Vagina (tissue), 2 donors: ENCODE measurements at regions not wholly inside any gene's neighbourhood (a gene's known extent, or its start where the extent isn't known, plus 50 kb on each side); places are given as distances from the start of the nearest gene placed in this dataset.

Experiments used
- DNase-seq, 2 donors: peaks; one replicate each; pipeline ENCODE4 v3.0.0-alpha.2; 2017; ENCODE audit errors: extremely low spot score in 2 of 2
- H3K27ac ChIP-seq: fragments of 200-600 bp; sonication (generic); one replicate; pipeline ENCODE4 v1.5.1; 2019
- H3K27me3 ChIP-seq: fragments of 200-600 bp; sonication (generic); one replicate; pipeline ENCODE4 v1.5.1; 2019
- H3K36me3 ChIP-seq, 2 donors: fragments of 200-600 bp; sonication (generic); one replicate each; pipeline ENCODE4 v1.5.1; 2017 to 2019
- H3K4me1 ChIP-seq: fragments of 200-600 bp; sonication (generic); one replicate; pipeline ENCODE4 v1.5.1; 2019
- H3K4me3 ChIP-seq, 2 donors: fragments of 200-600 bp; sonication (generic); 1 replicate in 1 of 2; 2 replicates in 1 of 2; pipeline ENCODE4 v1.5.1; 2016 to 2019
- H3K9me3 ChIP-seq: fragments of 200-600 bp; sonication (generic); one replicate; pipeline ENCODE4 v1.5.1; 2019
- CTCF ChIP-seq, 3 experiments: fragments of 450-650 bp in 2 of 3; fragments of 200-600 bp in 1 of 3; sonication (generic) in 1 of 3; IDR thresholded peaks; one replicate each; pipeline ENCODE4 v1.5.1; 2017 to 2019; ENCODE audit warnings: antibody characterized with exemption in 3 of 3, mild to moderate bottlenecking in 2 of 3, moderate library complexity in 2 of 3
- POLR2A ChIP-seq, 2 donors: fragments of 450-650 bp; IDR thresholded peaks; one replicate each; pipeline ENCODE4 v1.6.1; 2017; ENCODE audit warnings: antibody characterized with exemption in 2 of 2, mild to moderate bottlenecking in 2 of 2, moderate library complexity in 2 of 2
- POLR2AphosphoS5 ChIP-seq, 2 donors: sonication (generic); formaldehyde crosslinking; IDR thresholded peaks; one replicate each; pipeline ENCODE4 v1.9.0; 2017; ENCODE audit warnings: antibody characterized with exemption in 2 of 2, mild to moderate bottlenecking in 2 of 2, low read depth in 1 of 2; ENCODE audit not compliant: insufficient read depth in 1 of 2
- intact Hi-C: fragments of 100-400 bp; cut with DNase I; formaldehyde crosslinking; loops from one replicate; pipeline ENCODE4 v1.15.1; 2023

- Histone ChIP-seq H3K4me3 (no peak overlapping the region), H3K27me3 (no peaks in the 10 kb centered on the region), H3K36me3 (no peaks in the 10 kb centered on the region), H3K4me1 (peaks cover 8% of the 10 kb centered on the region), H3K27ac (no peak overlapping the region), H3K9me3 (no peaks in the 10 kb centered on the region)
- TF ChIP-seq POLR2A (IDR thresholded peaks at IDR 0.05) = no peak
- intact Hi-C loops = no loop called here
- no peak for DNase-seq
Measured at GRCh38 chr5:68555907-68556681, 340.5 kb downstream of the PIK3R1 start.

- Histone ChIP-seq H3K36me3 (no peaks in the 10 kb centered on the region), H3K4me1 (peaks cover 8% of the 10 kb centered on the region), H3K27me3 (no peaks in the 10 kb centered on the region), H3K9me3 (no peaks in the 10 kb centered on the region), H3K4me3 (no peak overlapping the region), H3K27ac (no peak overlapping the region)
- intact Hi-C loops = no loop called here
- TF ChIP-seq POLR2AphosphoS5 (IDR thresholded peaks at IDR 0.05; ENCODE audit: insufficient read depth in 1 of 2, low read depth in 1 of 2) (no peak), POLR2A (IDR thresholded peaks at IDR 0.05) (no peak), CTCF (IDR thresholded peaks at IDR 0.05) (no peak)
- DNase-seq = no peak
Measured at GRCh38 chr5:68557162-68557936, 341.8 kb downstream of the PIK3R1 start.

GRCh38 chr5:68562308-68562707, 346.8 kb downstream of the PIK3R1 start:
- H3K4me1 ChIP-seq = no peaks in the 10 kb centered on the region
- no peak for DNase-seq
- H3K36me3 ChIP-seq = no peaks in the 10 kb centered on the region
- no peak for TF ChIP-seq POLR2A (IDR thresholded peaks at IDR 0.05)
- no peak for TF ChIP-seq POLR2AphosphoS5 (IDR thresholded peaks at IDR 0.05; ENCODE audit: insufficient read depth in 1 of 2, low read depth in 1 of 2)
- no peak for TF ChIP-seq CTCF (IDR thresholded peaks at IDR 0.05)
- H3K27ac ChIP-seq = no peak overlapping the region
- no peak overlapping the region for H3K4me3 ChIP-seq
- no peaks in the 10 kb centered on the region for H3K9me3 ChIP-seq
- intact Hi-C loops = no loop called here
- no peaks in the 10 kb centered on the region for H3K27me3 ChIP-seq

GRCh38 chr5:68565427-68565826, 349.9 kb downstream of the PIK3R1 start:
- no peaks in the 10 kb centered on the region for H3K36me3 ChIP-seq
- H3K4me1 ChIP-seq = no peaks in the 10 kb centered on the region
- H3K27ac ChIP-seq = no peak overlapping the region
- no peak overlapping the region for H3K4me3 ChIP-seq
- intact Hi-C loops = no loop called here
- TF ChIP-seq POLR2A (IDR thresholded peaks at IDR 0.05) (no peak), CTCF (IDR thresholded peaks at IDR 0.05) (no peak), POLR2AphosphoS5 (IDR thresholded peaks at IDR 0.05; ENCODE audit: insufficient read depth in 1 of 2, low read depth in 1 of 2) (no peak)
- no peaks in the 10 kb centered on the region for H3K9me3 ChIP-seq
- no peak for DNase-seq
- no peaks in the 10 kb centered on the region for H3K27me3 ChIP-seq

GRCh38 chr5:68576805-68577204, 361.2 kb downstream of the PIK3R1 start:
- Histone ChIP-seq H3K9me3 (peaks cover 8% of the 10 kb centered on the region), H3K4me1 (no peaks in the 10 kb centered on the region), H3K4me3 (no peak overlapping the region), H3K27me3 (no peaks in the 10 kb centered on the region), H3K36me3 (no peaks in the 10 kb centered on the region), H3K27ac (no peak overlapping the region)
- DNase-seq = no peak
- intact Hi-C loops = no loop called here
- TF ChIP-seq CTCF (IDR thresholded peaks at IDR 0.05) = no peak
- no peak for TF ChIP-seq POLR2AphosphoS5 (IDR thresholded peaks at IDR 0.05; ENCODE audit: insufficient read depth in 1 of 2, low read depth in 1 of 2)
- no peak for TF ChIP-seq POLR2A (IDR thresholded peaks at IDR 0.05)
